AG04450 (cell line): ENCODE measurements at regions not wholly inside any gene's neighbourhood (a gene's known extent, or its start where the extent isn't known, plus 50 kb on each side); places are given as distances from the start of the nearest gene placed in this dataset.

Experiments used
- CTCF ChIA-PET: fragments of 300-600, 350-600 bp; formaldehyde crosslinking; extraction: SDS; loops from one replicate; lab custom pipeline; 2022; ENCODE audit warnings: antibody characterized with exemption, inconsistent platforms; lab: Charles Lee
- POLR2A ChIA-PET: fragments of 350-600 bp; formaldehyde crosslinking; extraction: SDS; loops from one replicate; lab custom pipeline; 2021; ENCODE audit warnings: antibody characterized with exemption, inconsistent platforms; lab: Yijun Ruan, JAX
- DNase-seq: peaks from one replicate; pipeline ENCODE4 v3.0.0-alpha.2; 2011; ENCODE audit warnings: low read depth, low spot score
- H3K27ac ChIP-seq: one replicate; pipeline ENCODE4 v1.5.1; 2012; ENCODE audit warnings: low read depth, low read length, control low read depth
- H3K27me3 ChIP-seq: one replicate; pipeline ENCODE4 v1.6.0; 2012; ENCODE audit warnings: low read length; ENCODE audit not compliant: control insufficient read depth, insufficient read depth
- H3K4me3 ChIP-seq: 2 replicates; pipeline ENCODE4 v1.5.1; 2011; ENCODE audit warnings: mild to moderate bottlenecking, low read depth, low read length, control low read depth
- H3K9me3 ChIP-seq: 2 replicates; pipeline ENCODE4 v1.5.1; 2012; ENCODE audit warnings: low read length; ENCODE audit not compliant: control insufficient read depth, insufficient read depth
- TF ChIP-seq, protein P1 (sequence below): IDR thresholded peaks from 2 replicates; pipeline ENCODE4 v1.5.1; 2011; ENCODE audit warnings: low read depth, low read length, control low read depth, inconsistent platforms

DNA sequence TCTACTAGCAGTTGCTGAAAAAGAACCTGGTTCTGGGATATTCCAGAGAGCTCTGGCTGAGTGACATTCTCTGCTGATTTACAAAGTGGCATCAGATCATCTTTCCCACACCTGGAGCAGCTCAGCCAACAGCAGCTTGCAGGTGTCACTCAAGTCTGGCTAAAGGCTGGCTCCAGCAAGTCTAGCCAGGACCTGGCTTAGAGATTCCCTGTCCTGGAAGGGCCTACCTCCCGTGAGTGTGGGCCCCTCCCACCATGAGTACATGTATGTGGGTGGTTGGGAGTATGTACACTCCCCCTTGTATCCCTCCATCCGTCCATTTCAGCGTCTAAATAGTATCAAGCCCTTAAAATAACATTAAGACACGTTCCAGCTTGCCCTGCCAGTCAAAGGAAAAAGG lies 539.3 kb upstream of the ID4 start:
- TF ChIP-seq, protein P1, sequence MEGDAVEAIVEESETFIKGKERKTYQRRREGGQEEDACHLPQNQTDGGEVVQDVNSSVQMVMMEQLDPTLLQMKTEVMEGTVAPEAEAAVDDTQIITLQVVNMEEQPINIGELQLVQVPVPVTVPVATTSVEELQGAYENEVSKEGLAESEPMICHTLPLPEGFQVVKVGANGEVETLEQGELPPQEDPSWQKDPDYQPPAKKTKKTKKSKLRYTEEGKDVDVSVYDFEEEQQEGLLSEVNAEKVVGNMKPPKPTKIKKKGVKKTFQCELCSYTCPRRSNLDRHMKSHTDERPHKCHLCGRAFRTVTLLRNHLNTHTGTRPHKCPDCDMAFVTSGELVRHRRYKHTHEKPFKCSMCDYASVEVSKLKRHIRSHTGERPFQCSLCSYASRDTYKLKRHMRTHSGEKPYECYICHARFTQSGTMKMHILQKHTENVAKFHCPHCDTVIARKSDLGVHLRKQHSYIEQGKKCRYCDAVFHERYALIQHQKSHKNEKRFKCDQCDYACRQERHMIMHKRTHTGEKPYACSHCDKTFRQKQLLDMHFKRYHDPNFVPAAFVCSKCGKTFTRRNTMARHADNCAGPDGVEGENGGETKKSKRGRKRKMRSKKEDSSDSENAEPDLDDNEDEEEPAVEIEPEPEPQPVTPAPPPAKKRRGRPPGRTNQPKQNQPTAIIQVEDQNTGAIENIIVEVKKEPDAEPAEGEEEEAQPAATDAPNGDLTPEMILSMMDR: no peak
- ChIA-PET CTCF (no interaction called here), POLR2A (no interaction called here)
- Histone ChIP-seq H3K4me3 (no peak overlapping the region), H3K9me3 (no peaks in the 10 kb centered on the region), H3K27me3 (no peaks in the 10 kb centered on the region), H3K27ac (no peak overlapping the region)
- no peak for DNase-seq

DNA sequence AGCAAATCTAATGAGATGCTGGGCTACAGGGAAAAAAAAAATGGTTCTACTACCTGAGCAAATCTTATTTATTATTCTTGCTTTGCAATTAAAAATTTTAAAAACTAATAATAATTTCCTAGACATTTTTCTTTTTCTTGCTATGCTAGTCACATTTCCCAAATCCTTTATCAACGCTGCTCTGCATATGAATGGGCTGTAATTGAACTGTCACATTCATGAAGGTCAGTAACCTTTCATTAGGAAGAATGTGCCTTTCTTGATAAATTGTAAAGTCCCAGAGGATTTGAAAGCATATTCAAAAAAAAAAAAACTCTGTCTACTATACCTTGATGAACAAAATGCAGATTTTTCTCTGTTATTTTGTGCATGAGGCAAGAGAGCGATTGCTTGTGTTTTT lies 538.7 kb upstream of the ID4 start:
- no peaks in the 10 kb centered on the region for H3K9me3 ChIP-seq
- CTCF ChIA-PET: interaction anchor here (0.7 kb wide), 1 partner anchor 25 kb away, joined by 4 read pairs; no protein-coding TSS in a partner anchor
- POLR2A ChIA-PET: no interaction called here
- no peak overlapping the region for H3K4me3 ChIP-seq
- no peak for DNase-seq
- H3K27me3 ChIP-seq: no peaks in the 10 kb centered on the region
- no peak overlapping the region for H3K27ac ChIP-seq
- TF ChIP-seq, protein P1: no peak

DNA sequence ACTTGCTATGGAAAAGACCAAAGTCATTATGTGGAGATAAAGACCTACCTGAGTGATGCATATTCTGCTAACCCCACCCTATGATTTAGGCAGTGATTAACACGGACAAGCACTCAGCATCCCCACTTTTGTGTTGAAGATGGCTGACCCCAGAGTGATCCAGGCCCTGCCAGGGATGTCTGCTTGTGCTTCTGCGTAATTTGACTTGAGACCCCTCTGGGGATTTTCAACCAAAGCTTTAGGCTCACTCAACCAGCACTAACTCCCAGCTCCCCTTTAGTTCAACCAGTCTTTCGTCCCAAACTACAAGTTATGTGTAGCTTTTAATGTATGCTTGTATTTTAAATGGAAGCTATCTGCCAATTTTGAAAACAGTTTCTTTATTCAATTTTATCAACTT lies 538.0 kb upstream of the ID4 start:
- ChIA-PET POLR2A (no interaction called here), CTCF (interaction anchor here (0.5 to 0.7 kb wide), 2 partner anchors 25 to 547 kb away, joined by 4 read pairs; no protein-coding TSS in a partner anchor)
- H3K4me3 ChIP-seq: no peak overlapping the region

DNA sequence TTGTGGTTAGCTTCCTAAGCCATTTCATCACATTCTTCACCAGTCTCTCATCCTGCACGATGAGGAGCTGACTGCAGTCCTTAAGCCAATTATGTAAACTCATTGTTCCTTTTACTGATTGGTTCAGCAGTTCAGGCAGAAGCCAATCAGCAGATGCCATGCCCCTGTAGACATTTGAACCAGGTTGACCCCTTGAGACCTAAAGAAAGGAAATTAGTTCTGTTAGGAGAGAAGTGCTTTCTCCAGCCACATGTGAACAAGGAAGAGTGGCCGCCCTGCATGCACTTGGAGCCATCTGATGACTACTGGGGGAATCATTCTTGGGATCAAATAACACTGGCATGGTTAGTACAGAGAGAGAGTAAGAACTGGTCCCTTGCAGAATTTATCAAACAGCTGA lies 535.2 kb upstream of the ID4 start:
- CTCF ChIA-PET: no interaction called here
- H3K27ac ChIP-seq: no peak overlapping the region
- no peak for DNase-seq

More for the DNA sequence above, 538.0 kb upstream of the ID4 start:
- TF ChIP-seq, protein P1: no peak
- Histone ChIP-seq H3K9me3 (no peaks in the 10 kb centered on the region), H3K27ac (no peak overlapping the region), H3K27me3 (no peaks in the 10 kb centered on the region)
- DNase-seq: no peak

DNA sequence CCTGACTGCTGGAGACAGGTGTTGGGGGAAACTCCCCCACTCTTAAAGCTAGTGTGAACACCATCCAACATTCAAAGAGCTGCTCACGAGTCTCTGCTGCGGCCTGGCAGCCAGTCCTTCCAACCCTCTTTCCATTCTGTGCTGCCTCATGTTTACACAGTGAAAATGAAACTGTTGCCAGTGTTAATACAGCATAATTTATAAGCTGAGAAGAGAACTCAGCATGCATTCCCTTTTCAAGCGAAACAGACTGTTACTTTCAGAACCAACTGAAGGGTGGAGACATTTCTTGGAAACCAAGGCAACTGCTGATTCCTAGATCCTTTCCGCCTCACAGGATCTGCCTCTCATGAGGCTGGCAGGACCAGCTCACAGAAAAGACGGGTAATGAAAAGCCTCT lies 533.8 kb upstream of the ID4 start:
- DNase-seq: no peak
- H3K27me3 ChIP-seq: no peaks in the 10 kb centered on the region
- CTCF ChIA-PET: no interaction called here

More for the DNA sequence above, 535.2 kb upstream of the ID4 start:
- POLR2A ChIA-PET: no interaction called here
- H3K27me3 ChIP-seq: no peaks in the 10 kb centered on the region
- TF ChIP-seq, protein P1: no peak
- H3K9me3 ChIP-seq: no peaks in the 10 kb centered on the region
- no peak overlapping the region for H3K4me3 ChIP-seq

More for the DNA sequence above, 533.8 kb upstream of the ID4 start:
- Histone ChIP-seq H3K4me3 (no peak overlapping the region), H3K27ac (no peak overlapping the region), H3K9me3 (no peaks in the 10 kb centered on the region)
- TF ChIP-seq, protein P1: no peak
- POLR2A ChIA-PET: no interaction called here
